ENCODE measurements at regions not wholly inside any gene's neighbourhood (a gene's known extent, or its start where the extent isn't known, plus 50 kb on each side); places are given as distances from the start of the nearest gene placed in this dataset.
"Not testable (repeated sequence)": the region's sequence is repeated elsewhere in the genome, so short reads cannot be mapped to it uniquely, and the experiment has no call there.

GRCh38 chr6:102942206-102942605 lies 1548.7 kb downstream of the GRIK2 start:
- no peak for TF ChIP-seq CTCF (IDR thresholded peaks at IDR 0.05; ENCODE audit: low read depth, low read length)
- DNase-seq: no peak
- no peak overlapping the region for H3K4me3 ChIP-seq (ENCODE audit: low read depth, low read length)
- H3K27me3 ChIP-seq: no peaks in the 10 kb centered on the region
- H3K36me3 ChIP-seq: no peaks in the 10 kb centered on the region
- no peaks in the 10 kb centered on the region for H3K9me3 ChIP-seq
- H3K4me1 ChIP-seq: no peaks in the 10 kb centered on the region; the same call in none of the 2 replicates

GRCh38 chr6:102936959-102937358 lies 1543.5 kb downstream of the GRIK2 start:
- H3K9me3 ChIP-seq: no peaks in the 10 kb centered on the region
- no peak for TF ChIP-seq CTCF (IDR thresholded peaks at IDR 0.05; ENCODE audit: low read depth, low read length)
- H3K4me1 ChIP-seq: no peaks in the 10 kb centered on the region; the same call in 1 of the 2 replicates
- no peaks in the 10 kb centered on the region for H3K36me3 ChIP-seq
- H3K4me3 ChIP-seq (ENCODE audit: low read depth, low read length): no peak overlapping the region
- no peak for DNase-seq
- H3K27me3 ChIP-seq: no peaks in the 10 kb centered on the region

GRCh38 chr6:102928109-102928508 lies 1534.6 kb downstream of the GRIK2 start:
- Histone ChIP-seq H3K27me3 (no peaks in the 10 kb centered on the region), H3K4me1 (no peaks in the 10 kb centered on the region), H3K4me3 (ENCODE audit: low read depth, low read length) (no peak overlapping the region), H3K36me3 (no peaks in the 10 kb centered on the region), H3K9me3 (no peaks in the 10 kb centered on the region)
- no peak for DNase-seq
- TF ChIP-seq CTCF (IDR thresholded peaks at IDR 0.05; ENCODE audit: low read depth, low read length): no peak

- H3K4me3 ChIP-seq (ENCODE audit: low read depth, low read length): no peak overlapping the region
- no peaks in the 10 kb centered on the region for H3K36me3 ChIP-seq
- H3K4me1 ChIP-seq: no peaks in the 10 kb centered on the region
- no peaks in the 10 kb centered on the region for H3K27me3 ChIP-seq
- H3K9me3 ChIP-seq: no peaks in the 10 kb centered on the region
- no peak for TF ChIP-seq CTCF (IDR thresholded peaks at IDR 0.05; ENCODE audit: low read depth, low read length)
- DNase-seq: no peak
These were observed 1524.7 kb downstream of the GRIK2 start for GRCh38 chr6:102918161-102918560.

- TF ChIP-seq CTCF (IDR thresholded peaks at IDR 0.05; ENCODE audit: low read depth, low read length): no peak
- no peak for DNase-seq
- Histone ChIP-seq H3K4me3 (ENCODE audit: low read depth, low read length) (no peak overlapping the region), H3K27me3 (no peaks in the 10 kb centered on the region), H3K36me3 (no peaks in the 10 kb centered on the region), H3K4me1 (no peaks in the 10 kb centered on the region), H3K9me3 (no peaks in the 10 kb centered on the region)
These were observed 1518.1 kb downstream of the GRIK2 start for GRCh38 chr6:102911571-102911970.

GRCh38 chr6:102910701-102911139 lies 1517.2 kb downstream of the GRIK2 start:
- not testable (repeated sequence) for H3K9me3 ChIP-seq; H3K4me1 ChIP-seq; H3K4me3 ChIP-seq (ENCODE audit: low read depth, low read length); H3K27me3 ChIP-seq; H3K36me3 ChIP-seq; DNase-seq

GRCh38 chr6:102907181-102907580 lies 1513.7 kb downstream of the GRIK2 start:
- Histone ChIP-seq H3K4me3 (ENCODE audit: low read depth, low read length) (no peak overlapping the region), H3K9me3 (no peaks in the 10 kb centered on the region), H3K36me3 (no peaks in the 10 kb centered on the region), H3K27me3 (no peaks in the 10 kb centered on the region), H3K4me1 (no peaks in the 10 kb centered on the region)
- no peak for TF ChIP-seq CTCF (IDR thresholded peaks at IDR 0.05; ENCODE audit: low read depth, low read length)
- DNase-seq: no peak

All from BE2C (cell line).